B cell (primary cell): ENCODE measurements at regions not wholly inside any gene's neighbourhood (a gene's known extent, or its start where the extent isn't known, plus 50 kb on each side); places are given as distances from the start of the nearest gene placed in this dataset.

ENCODE experiments used
- ATAC-seq: fragments of 200-7000 bp; cut with Tn5 transposase; one replicate; pipeline ENCODE4 v1.10.0; 2021; ENCODE audit warnings: low read depth, mild to moderate bottlenecking, moderate number of reproducible peaks, moderate library complexity
- CTCF ChIA-PET: fragments of 350-600 bp; sonication (Branson Sonifier 250); formaldehyde crosslinking; loops from one replicate; lab custom pipeline; 2021; ENCODE audit warnings: antibody characterized with exemption, inconsistent platforms; lab: Charles Lee
- POLR2A ChIA-PET: fragments of 350-600 bp; sonication (Branson Sonifier 250); formaldehyde crosslinking; loops from one replicate; lab custom pipeline; 2021; ENCODE audit warnings: antibody characterized with exemption; lab: Charles Lee
- DNase-seq: peaks from one replicate; pipeline ENCODE4 v3.0.0; 2013
- H2AFZ ChIP-seq: 2 replicates; pipeline ENCODE4 v1.6.1; 2012; ENCODE audit warnings: mild to moderate bottlenecking, low read depth, low read length; ENCODE audit not compliant: insufficient read depth, poor library complexity, severe bottlenecking
- H3K27ac ChIP-seq, 2 donors: 1 replicate in 1 of 2; 2 replicates in 1 of 2; pipeline ENCODE4 v1.5.1; 2012 to 2013; ENCODE audit warnings: low read length in 2 of 2, mild to moderate bottlenecking in 2 of 2, moderate library complexity in 1 of 2
- H3K27me3 ChIP-seq, 4 experiments: fragments of 200-600 bp in 1 of 4; sonication (generic) in 1 of 4; replicated peaks in 1 of 4; 1 replicate in 2 of 4; 2 replicates in 2 of 4; pipeline versions ENCODE4 v1.6.1 to v1.7.0; 2013 to 2016; ENCODE audit warnings: low read length in 3 of 4, mild to moderate bottlenecking in 2 of 4, mixed read lengths in 1 of 4, moderate library complexity in 1 of 4; ENCODE audit not compliant: insufficient read depth in 4 of 4, control insufficient read depth in 3 of 4; ENCODE audit errors: control extremely low read depth in 1 of 4
- H3K36me3 ChIP-seq, 2 experiments: replicated peaks in 1 of 2; 1 replicate in 1 of 2; 2 replicates in 1 of 2; pipeline versions ENCODE4 v1.6.1 to v1.7.1; 2013; ENCODE audit warnings: low read length in 1 of 2; ENCODE audit not compliant: insufficient read depth in 2 of 2, control insufficient read depth in 1 of 2; ENCODE audit errors: control extremely low read depth in 1 of 2, extremely low read depth in 1 of 2
- H3K4me1 ChIP-seq, 2 donors: fragments of 200-600 bp in 1 of 2; sonication (generic) in 1 of 2; 1 replicate in 1 of 2; 2 replicates in 1 of 2; pipeline versions ENCODE4 v1.5.1 to v1.6.1; 2013 to 2017; ENCODE audit warnings: low read length in 2 of 2; ENCODE audit not compliant: control insufficient read depth in 2 of 2, insufficient read depth in 2 of 2
- H3K4me2 ChIP-seq: replicated peaks from 2 replicates; pipeline ENCODE3; 2012; ENCODE audit warnings: mild to moderate bottlenecking, low read depth, low read length; ENCODE audit not compliant: poor library complexity, severe bottlenecking
- H3K4me3 ChIP-seq, 5 experiments: fragments of 200-600 bp in 1 of 5; sonication (generic) in 1 of 5; 1 replicate in 3 of 5; 2 replicates in 2 of 5; pipeline versions ENCODE4 v1.5.1 to v1.7.0; 2011 to 2016; ENCODE audit warnings: low read length in 4 of 5, mild to moderate bottlenecking in 4 of 5, low read depth in 2 of 5, control low read depth in 1 of 5, moderate library complexity in 1 of 5; ENCODE audit not compliant: insufficient read depth in 1 of 5; ENCODE audit errors: control extremely low read depth in 1 of 5, extremely low read depth in 1 of 5
- H3K79me2 ChIP-seq: fragments of 200-600 bp; sonication (generic); one replicate; pipeline ENCODE4 v1.6.0; 2016; ENCODE audit warnings: low read length; ENCODE audit not compliant: control insufficient read depth, insufficient read depth
- H3K9ac ChIP-seq: fragments of 200-600 bp; sonication (generic); 2 replicates; pipeline ENCODE4 v1.6.1; 2017; ENCODE audit warnings: mild to moderate bottlenecking, low read length, moderate library complexity
- H3K9me3 ChIP-seq, 3 donors: one replicate each; pipeline versions ENCODE4 v1.6.1 to v1.7.1; 2013; ENCODE audit warnings: low read length in 2 of 3; ENCODE audit not compliant: control insufficient read depth in 2 of 3, insufficient read depth in 1 of 3; ENCODE audit errors: control extremely low read depth in 1 of 3
- H4K20me1 ChIP-seq: 2 replicates; pipeline ENCODE4 v1.6.0; 2012; ENCODE audit warnings: mild to moderate bottlenecking, low read length; ENCODE audit not compliant: insufficient read depth, control insufficient read depth, poor library complexity, severe bottlenecking
- H3K27ac Mint-ChIP-seq: one replicate; pipeline ENCODE4 v1.8.0; 2021; ENCODE audit warnings: mixed read lengths
- H3K27me3 Mint-ChIP-seq: one replicate; pipeline ENCODE4 v1.8.0; 2021; ENCODE audit warnings: mixed read lengths
- H3K4me1 Mint-ChIP-seq: one replicate; pipeline ENCODE4 v1.8.0; 2021; ENCODE audit warnings: mixed read lengths
- H3K4me3 Mint-ChIP-seq: one replicate; pipeline ENCODE4 v1.8.0; 2021; ENCODE audit warnings: mixed read lengths
- H3K9me3 Mint-ChIP-seq: one replicate; pipeline ENCODE4 v1.8.0; 2022; ENCODE audit warnings: mixed read lengths; ENCODE audit not compliant: insufficient read depth
- EZH2 ChIP-seq: IDR thresholded peaks from 2 replicates; pipeline ENCODE4 v1.6.1; 2012; ENCODE audit warnings: borderline replicate concordance, low read depth, mild to moderate bottlenecking, moderate library complexity, low read length; ENCODE audit not compliant: insufficient read depth, poor library complexity, severe bottlenecking
- WGBS: methylation state at CpG from one replicate; pipeline ENCODE4 v1.1.5; 2013; ENCODE audit warnings: missing lambda C conversion rate; ENCODE audit not compliant: insufficient coverage; 5-methylcytosine and 5-hydroxymethylcytosine counted together
- intact Hi-C: fragments of 100-400 bp; cut with micrococcal nuclease; formaldehyde crosslinking; loops from one replicate; pipeline ENCODE4 v1.10.0; 2022
- TF ChIP-seq, protein P1 (sequence below): fragments of 200-600 bp; IDR thresholded peaks from one replicate; pipeline ENCODE4 v1.8.0; 2022; ENCODE audit warnings: antibody characterized with exemption, mild to moderate bottlenecking

- intact Hi-C loops = no loop called here
- no peaks in the 10 kb centered on the region for H4K20me1 ChIP-seq
- DNase-seq = no peak
- no peak overlapping the region for H2AFZ ChIP-seq
- no peak overlapping the region for H3K27ac Mint-ChIP-seq
- no peaks in the 10 kb centered on the region for H3K9me3 Mint-ChIP-seq
- ATAC-seq = no peak
- H3K9me3 ChIP-seq = no peaks in the 10 kb centered on the region
- no peaks in the 10 kb centered on the region for H3K4me1 ChIP-seq
- H3K27me3 ChIP-seq = no peaks in the 10 kb centered on the region
- no peak overlapping the region for H3K9ac ChIP-seq
- no peak overlapping the region for H3K4me2 ChIP-seq
- no peaks in the 10 kb centered on the region for H3K4me1 Mint-ChIP-seq
- H3K4me3 ChIP-seq = no peak overlapping the region
- no peak overlapping the region for H3K27ac ChIP-seq
- TF ChIP-seq, protein P1, sequence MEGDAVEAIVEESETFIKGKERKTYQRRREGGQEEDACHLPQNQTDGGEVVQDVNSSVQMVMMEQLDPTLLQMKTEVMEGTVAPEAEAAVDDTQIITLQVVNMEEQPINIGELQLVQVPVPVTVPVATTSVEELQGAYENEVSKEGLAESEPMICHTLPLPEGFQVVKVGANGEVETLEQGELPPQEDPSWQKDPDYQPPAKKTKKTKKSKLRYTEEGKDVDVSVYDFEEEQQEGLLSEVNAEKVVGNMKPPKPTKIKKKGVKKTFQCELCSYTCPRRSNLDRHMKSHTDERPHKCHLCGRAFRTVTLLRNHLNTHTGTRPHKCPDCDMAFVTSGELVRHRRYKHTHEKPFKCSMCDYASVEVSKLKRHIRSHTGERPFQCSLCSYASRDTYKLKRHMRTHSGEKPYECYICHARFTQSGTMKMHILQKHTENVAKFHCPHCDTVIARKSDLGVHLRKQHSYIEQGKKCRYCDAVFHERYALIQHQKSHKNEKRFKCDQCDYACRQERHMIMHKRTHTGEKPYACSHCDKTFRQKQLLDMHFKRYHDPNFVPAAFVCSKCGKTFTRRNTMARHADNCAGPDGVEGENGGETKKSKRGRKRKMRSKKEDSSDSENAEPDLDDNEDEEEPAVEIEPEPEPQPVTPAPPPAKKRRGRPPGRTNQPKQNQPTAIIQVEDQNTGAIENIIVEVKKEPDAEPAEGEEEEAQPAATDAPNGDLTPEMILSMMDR = no peak
- TF ChIP-seq EZH2 = no peak
- no CpG with 5 or more reads among the region's 2 CpGs for WGBS
- H3K4me3 Mint-ChIP-seq = no peak overlapping the region
- H3K79me2 ChIP-seq = no peaks in the 10 kb centered on the region
- H3K36me3 ChIP-seq = no peaks in the 10 kb centered on the region
- CTCF ChIA-PET = interaction anchor here (1.4 to 1.9 kb wide), 2 partner anchors 11 to 13 kb away, joined by 3 to 10 read pairs; no protein-coding TSS in a partner anchor
- POLR2A ChIA-PET = no interaction called here
- no peaks in the 10 kb centered on the region for H3K27me3 Mint-ChIP-seq
Measured at GRCh38 chr6:11484441-11484840, 53.1 kb upstream of the TMEM170B start.

GRCh38 chr6:11482616-11483015 is 54.9 kb upstream of the TMEM170B start:
- intact Hi-C loops = no loop called here
- 92% methylated on average over 2 of the region's 3 CpGs for WGBS

More at GRCh38 chr6:11482616-11483015, 54.9 kb upstream of the TMEM170B start:
- no peaks in the 10 kb centered on the region for H3K4me1 ChIP-seq
- no peak for TF ChIP-seq EZH2
- TF ChIP-seq, protein P1 = no peak
- no peaks in the 10 kb centered on the region for H3K4me1 Mint-ChIP-seq
- H3K79me2 ChIP-seq = no peaks in the 10 kb centered on the region
- CTCF ChIA-PET = interaction anchor here (0.9 kb wide), 1 partner anchor 308 kb away, joined by 3 read pairs; no protein-coding TSS in a partner anchor
- no peak overlapping the region for H3K4me3 Mint-ChIP-seq
- POLR2A ChIA-PET = interaction anchor here (0.5 kb wide), 1 partner anchor 92 kb away, joined by 3 read pairs; no protein-coding TSS in a partner anchor
- no peak for ATAC-seq
- no peak overlapping the region for H3K4me2 ChIP-seq
- no peaks in the 10 kb centered on the region for H3K27me3 ChIP-seq
- H3K27me3 Mint-ChIP-seq = no peaks in the 10 kb centered on the region
- H4K20me1 ChIP-seq = no peaks in the 10 kb centered on the region
- no peak for DNase-seq
- no peak overlapping the region for H3K9ac ChIP-seq
- no peaks in the 10 kb centered on the region for H3K36me3 ChIP-seq
- H3K27ac Mint-ChIP-seq = no peak overlapping the region
- no peak overlapping the region for H3K27ac ChIP-seq
- H3K4me3 ChIP-seq = no peak overlapping the region
- H3K9me3 ChIP-seq = no peaks in the 10 kb centered on the region
- no peak overlapping the region for H2AFZ ChIP-seq
- H3K9me3 Mint-ChIP-seq = no peaks in the 10 kb centered on the region
